HG02678 (cell line): ENCODE measurements at regions not wholly inside any gene's neighbourhood (a gene's known extent, or its start where the extent isn't known, plus 50 kb on each side); places are given as distances from the start of the nearest gene placed in this dataset.

Source experiments
- ATAC-seq: cut with Tn5 transposase; IDR thresholded peaks from one replicate; pipeline ENCODE4 v1.9.1; 2021; ENCODE audit warnings: mild to moderate bottlenecking, moderate library complexity; ENCODE audit not compliant: unreplicated experiment

GRCh38 chr6:139628270-139628669, 253.8 kb upstream of the CITED2 start:
- no peak for ATAC-seq

GRCh38 chr6:139627091-139627490, 252.6 kb upstream of the CITED2 start:
- ATAC-seq, result no peak

- ATAC-seq, result no peak
Measured at GRCh38 chr6:139625998-139626975, 251.8 kb upstream of the CITED2 start.

GRCh38 chr6:139625081-139625939, 250.9 kb upstream of the CITED2 start:
- no peak for ATAC-seq

- no peak for ATAC-seq
Measured at GRCh38 chr6:139623372-139623771, 248.9 kb upstream of the CITED2 start.

- no peak for ATAC-seq
Measured at GRCh38 chr6:139613496-139613895, 239.0 kb upstream of the CITED2 start.

- no peak for ATAC-seq
Measured at GRCh38 chr6:139612135-139612465, 237.7 kb upstream of the CITED2 start.

GRCh38 chr6:139611327-139612134, 237.1 kb upstream of the CITED2 start:
- ATAC-seq, result no peak

GRCh38 chr6:139608466-139609261, 234.2 kb upstream of the CITED2 start:
- no peak for ATAC-seq

- no peak for ATAC-seq
Measured at GRCh38 chr6:139605350-139605749, 230.9 kb upstream of the CITED2 start.

- ATAC-seq, result no peak
Measured at GRCh38 chr6:139603581-139603980, 229.1 kb upstream of the CITED2 start.

GRCh38 chr6:139602577-139602976, 228.1 kb upstream of the CITED2 start:
- ATAC-seq, result no peak

- ATAC-seq, result peak; percentile 98
Measured at GRCh38 chr6:139600919-139601475, 226.5 kb upstream of the CITED2 start.

- ATAC-seq, result peak; percentile 3
Measured at GRCh38 chr6:139600343-139600742, 225.9 kb upstream of the CITED2 start.

- ATAC-seq, result no peak
Measured at GRCh38 chr6:139597771-139598755, 223.6 kb upstream of the CITED2 start.

- no peak for ATAC-seq
Measured at GRCh38 chr6:139597087-139597763, 222.8 kb upstream of the CITED2 start.

GRCh38 chr6:139595183-139595582, 220.7 kb upstream of the CITED2 start:
- no peak for ATAC-seq

- ATAC-seq, result no peak
Measured at GRCh38 chr6:139594333-139594965, 220.0 kb upstream of the CITED2 start.
